Dermis microvascular lymphatic vessel endothelial cell (primary cell): ENCODE measurements at regions not wholly inside any gene's neighbourhood (a gene's known extent, or its start where the extent isn't known, plus 50 kb on each side); places are given as distances from the start of the nearest gene placed in this dataset.

Experiments
- DNase-seq, 2 donors: peaks; one replicate each; pipeline versions ENCODE4 v3.0.0 to v3.0.0-alpha.2; 2010; ENCODE audit warnings: low read depth in 2 of 2

GRCh38 chr7:41803569-41803968 is 100.7 kb upstream of the INHBA start:
- DNase-seq = no peak

DNA sequence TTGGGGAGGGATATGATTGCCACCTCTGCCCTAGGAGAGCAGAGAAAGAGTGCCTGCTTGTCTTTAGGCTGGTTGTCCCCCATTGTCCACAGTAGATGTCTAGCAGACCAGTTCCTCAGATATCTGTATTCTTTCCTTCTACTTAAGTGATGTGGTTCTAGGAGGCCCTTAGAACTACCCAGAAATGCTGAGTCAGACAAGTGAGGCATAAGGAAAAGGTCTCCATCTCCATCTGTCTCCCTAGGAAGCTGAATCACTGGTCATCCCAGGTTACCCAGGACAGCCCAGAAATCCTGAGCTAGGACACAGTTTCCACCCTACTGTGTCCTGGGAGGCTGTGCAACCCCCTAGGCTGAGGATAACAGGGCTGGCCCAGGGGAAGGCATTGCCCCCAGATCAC is 93.4 kb upstream of the INHBA start:
- DNase-seq = no peak

- DNase-seq = no peak
Measured at GRCh38 chr7:41795276-41795833, 92.5 kb upstream of the INHBA start.

DNA sequence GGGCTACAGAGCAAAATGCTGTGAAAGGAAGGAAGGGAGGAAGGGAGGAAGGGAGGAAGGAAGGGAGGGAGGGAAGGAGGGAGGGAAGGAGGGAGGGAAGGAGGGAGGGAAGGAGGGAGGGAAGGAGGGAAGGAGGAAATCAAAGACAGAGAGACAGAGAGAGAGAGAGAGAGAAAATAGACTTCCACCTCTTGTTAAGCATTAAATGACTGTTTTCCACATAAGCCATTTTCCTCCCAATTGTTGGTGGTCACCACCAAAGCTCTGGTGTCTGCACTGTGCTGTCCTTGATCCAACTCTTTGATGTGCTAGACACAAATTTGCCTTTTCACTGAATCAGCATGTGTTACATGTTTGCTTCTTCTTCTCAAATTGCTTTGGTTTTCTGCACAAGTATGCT is 90.7 kb upstream of the INHBA start:
- DNase-seq = no peak

DNA sequence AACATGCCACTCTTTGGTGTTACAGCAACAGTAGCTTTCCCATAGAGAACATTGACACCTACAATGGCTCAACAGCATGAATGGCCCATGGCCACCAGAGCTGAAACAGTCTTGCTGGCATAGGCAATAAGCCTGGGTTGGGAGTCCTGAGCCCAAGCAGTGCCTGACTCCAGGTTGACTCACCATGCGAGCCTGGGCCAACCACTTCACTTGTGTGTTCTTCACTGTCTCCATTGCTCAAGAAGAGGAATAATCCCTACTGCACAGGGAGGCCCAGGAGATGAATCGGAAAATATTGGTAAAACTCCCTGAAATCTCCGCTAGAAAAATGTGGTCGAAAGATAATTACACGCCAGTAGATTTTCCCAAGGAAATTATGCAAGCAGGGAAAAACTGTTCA is 89.2 kb upstream of the INHBA start:
- DNase-seq = no peak

GRCh38 chr7:41788556-41788955 is 85.7 kb upstream of the INHBA start:
- DNase-seq = no peak

DNA sequence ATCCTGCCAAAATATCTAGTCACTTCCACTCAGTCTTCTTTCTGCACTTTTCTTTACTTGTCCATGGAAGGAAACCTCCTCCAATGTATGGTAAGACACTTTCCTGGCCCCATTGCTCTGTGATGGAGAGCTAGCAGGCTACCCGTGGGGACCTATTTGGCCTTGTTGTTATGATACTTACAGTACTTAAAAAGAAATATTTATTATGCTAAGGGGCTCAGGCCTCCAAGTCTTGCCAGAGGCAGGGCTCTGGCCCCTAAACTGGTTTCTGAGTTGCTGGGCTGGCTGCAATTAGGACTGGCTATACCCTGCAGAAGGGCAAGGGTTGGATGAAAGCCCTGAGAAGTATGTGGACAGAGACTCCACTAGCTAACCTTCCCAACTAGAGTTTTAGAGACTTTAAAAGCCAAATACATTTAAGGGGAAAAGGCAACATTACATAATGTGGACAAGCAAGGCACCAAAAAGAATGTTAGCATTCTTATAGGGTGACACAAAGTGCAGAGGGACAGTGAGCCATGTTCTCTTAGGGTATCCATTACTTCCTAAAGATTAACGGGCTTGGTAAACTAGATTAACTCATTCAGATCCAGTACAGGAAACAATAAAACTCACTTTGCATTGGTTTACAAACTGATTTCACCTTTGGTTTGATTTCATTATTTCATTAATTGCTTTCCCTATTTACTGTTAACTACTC is 84.9 kb upstream of the INHBA start:
- DNase-seq = no peak

DNA sequence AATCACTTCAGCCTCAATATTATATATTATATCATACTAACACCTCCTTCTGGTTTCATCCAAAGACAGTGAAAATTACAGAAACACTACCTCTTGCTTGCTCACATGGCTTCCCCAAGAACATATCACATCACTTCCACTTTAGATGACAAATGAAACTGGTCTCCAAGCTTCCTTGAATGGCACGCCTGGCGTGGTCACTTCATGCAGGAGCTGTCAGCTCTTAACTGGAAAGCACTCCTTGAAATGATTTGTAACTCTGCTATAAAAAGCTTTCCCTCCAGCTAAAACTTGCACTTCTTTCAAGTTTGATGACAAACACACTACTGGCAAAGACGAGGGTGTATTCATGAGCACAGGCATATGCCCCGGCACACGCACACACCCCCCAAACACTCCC is 84.1 kb upstream of the INHBA start:
- no peak for DNase-seq

DNA sequence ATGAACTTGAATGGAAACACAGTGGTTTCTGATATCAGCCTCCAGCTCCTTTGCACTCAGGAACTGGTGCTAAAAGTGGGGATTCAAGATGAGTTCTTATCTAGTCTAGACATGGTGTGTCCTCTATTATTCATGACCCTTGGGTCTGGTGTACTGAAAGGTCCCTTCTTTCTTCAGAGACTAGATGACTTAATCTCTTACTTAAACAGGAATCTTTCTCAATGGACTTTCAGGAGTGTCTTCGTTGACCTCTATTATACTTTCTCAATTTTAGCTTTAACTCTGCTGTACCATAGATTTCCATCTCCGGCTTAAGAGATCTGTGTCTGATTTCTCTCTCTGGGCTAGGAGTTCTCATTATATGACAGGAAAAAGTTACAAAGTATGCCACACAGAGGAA is 83.5 kb upstream of the INHBA start:
- no peak for DNase-seq

- DNase-seq = no peak
Measured at GRCh38 chr7:41785840-41786239, 83.0 kb upstream of the INHBA start.

GRCh38 chr7:41785265-41785664 is 82.4 kb upstream of the INHBA start:
- DNase-seq = no peak

DNA sequence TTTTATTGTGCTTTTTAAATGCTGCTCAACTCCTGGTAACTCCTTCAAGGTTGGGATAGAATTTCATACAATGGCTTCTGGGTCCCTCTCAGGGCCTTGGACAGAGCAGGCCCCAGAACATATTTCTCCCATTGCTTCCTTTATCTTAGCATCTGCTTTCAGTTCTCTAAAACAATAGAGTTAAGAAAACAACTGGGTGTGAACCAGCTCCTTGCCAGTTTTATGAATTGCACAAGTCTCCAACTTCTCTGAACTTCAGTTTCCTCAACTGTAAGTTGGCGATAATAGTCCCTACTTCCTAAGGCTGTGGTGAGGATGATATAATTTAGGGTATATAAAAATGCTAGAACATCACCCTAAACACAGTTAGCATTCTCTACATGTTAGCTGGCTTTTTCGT is 77.0 kb upstream of the INHBA start:
- DNase-seq = no peak

DNA sequence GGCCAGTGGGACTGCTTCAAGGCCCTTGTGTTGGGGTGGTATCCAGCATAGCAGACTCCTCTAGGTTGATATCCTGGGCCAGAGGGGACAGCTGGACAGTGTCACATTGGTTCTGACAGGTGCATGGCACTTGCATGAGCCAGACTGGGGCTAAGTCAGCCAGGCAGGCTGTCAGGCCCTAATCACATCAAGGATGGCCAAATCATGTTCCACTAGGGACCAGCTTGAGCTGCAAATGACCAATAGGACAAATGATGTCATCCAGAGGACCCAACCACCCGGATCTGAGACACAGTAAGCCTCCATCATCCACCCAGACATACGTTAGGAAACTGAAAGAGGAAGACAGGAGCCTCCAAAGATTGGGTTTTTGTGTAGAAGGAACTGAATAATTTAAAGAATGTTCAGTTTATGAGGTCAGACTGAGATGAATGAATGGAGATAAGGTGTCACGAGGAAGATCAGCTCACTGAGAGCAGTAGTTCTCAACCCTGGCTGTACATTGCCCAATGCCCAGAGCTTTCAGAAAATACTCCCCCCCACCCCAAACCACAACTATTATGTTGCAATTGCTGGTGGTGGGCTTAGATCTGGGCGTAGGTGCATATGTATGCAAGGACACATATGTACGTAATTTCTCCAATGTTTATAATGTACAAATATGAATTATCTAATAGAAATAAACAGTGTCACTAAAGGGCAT is 75.2 kb upstream of the INHBA start:
- DNase-seq = no peak

- DNase-seq = no peak
Measured at GRCh38 chr7:41774966-41775365, 72.1 kb upstream of the INHBA start.

GRCh38 chr7:41773756-41774155 is 70.9 kb upstream of the INHBA start:
- DNase-seq = no peak

DNA sequence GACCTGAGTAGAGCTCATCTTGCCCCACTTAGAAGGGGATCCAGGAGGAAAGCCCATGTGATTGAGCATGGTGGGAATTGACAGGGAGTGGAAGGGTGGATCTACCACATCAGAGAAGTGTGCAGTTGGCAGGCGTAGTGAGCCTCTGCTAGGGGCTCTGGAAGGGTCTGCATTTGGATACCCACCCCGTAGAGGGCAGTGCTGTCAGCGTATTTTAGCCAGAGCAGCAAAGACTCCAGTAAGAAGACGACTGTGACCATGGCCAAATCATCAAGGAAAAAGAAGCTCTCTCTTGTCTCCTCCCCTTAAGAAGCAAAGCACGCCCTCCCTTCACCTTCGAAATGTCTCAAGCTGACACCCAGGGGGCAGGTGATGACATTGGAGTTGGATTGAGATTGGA is 68.8 kb upstream of the INHBA start:
- no peak for DNase-seq

- DNase-seq = no peak
Measured at GRCh38 chr7:41769162-41769561, 66.3 kb upstream of the INHBA start.

DNA sequence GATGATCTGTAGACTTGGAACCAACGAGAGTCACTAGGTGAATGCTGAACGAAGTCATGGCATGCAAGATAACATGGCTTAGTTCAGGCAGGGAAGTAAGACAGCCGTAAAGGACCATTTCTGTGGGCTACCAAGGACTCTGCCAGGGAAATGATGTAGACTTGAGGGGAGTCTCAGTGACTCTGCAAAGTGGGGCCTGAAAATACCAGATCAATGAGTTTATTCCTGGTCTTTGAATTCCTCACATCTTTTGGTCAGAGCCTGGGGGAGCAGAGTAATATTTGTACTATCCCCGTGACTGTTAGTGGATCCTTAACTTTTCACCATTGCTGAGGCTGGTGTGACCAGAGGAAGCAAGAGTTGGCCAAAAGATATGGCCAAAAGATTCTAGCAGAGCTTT is 60.7 kb upstream of the INHBA start:
- no peak for DNase-seq

- DNase-seq = no peak
Measured at GRCh38 chr7:41762641-41763040, 59.8 kb upstream of the INHBA start.

GRCh38 chr7:41760293-41760692 is 57.4 kb upstream of the INHBA start:
- DNase-seq = no peak

GRCh38 chr7:41758321-41758720 is 55.4 kb upstream of the INHBA start:
- no peak for DNase-seq

GRCh38 chr7:41756650-41757182 is 53.8 kb upstream of the INHBA start:
- no peak for DNase-seq

DNA sequence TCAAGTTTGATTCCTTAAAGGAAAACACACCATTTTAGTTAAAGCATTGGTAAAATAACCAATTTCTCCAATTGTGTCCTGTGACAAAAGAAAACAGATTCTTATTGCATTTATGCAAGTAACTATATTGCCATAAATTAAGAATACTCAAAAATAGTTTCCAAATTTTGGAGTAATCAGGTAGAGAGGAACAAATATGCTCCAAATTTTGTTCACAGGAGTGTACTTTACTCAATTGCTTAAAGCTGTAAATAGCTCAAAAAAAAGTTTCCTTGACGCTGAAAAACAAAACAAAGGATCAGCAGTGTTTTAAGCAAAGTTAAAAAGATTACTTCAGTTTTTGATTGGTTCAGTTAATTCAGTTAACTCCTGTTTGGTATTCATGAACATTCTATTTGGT is 52.2 kb upstream of the INHBA start:
- DNase-seq = no peak
